Endothelial cell of umbilical vein (primary cell): ENCODE measurements at regions not wholly inside any gene's neighbourhood (a gene's known extent, or its start where the extent isn't known, plus 50 kb on each side); places are given as distances from the start of the nearest gene placed in this dataset.

Experiments used
- BruUV-seq: library from RNA; stranded (reverse); fragments of 400-500 nt; replicated peaks from 2 replicates; lab custom pipeline; 2021; lab: Mats Ljungman, UMichigan
- CTCF ChIA-PET: fragments of 300-600, 350-600 bp; sonication (Branson Sonifier 250); formaldehyde crosslinking; loops from one replicate; lab custom pipeline; 2021; ENCODE audit warnings: antibody characterized with exemption, inconsistent platforms; lab: Charles Lee
- POLR2A ChIA-PET: fragments of 300-600, 350-600 bp; sonication (Branson Sonifier 250); formaldehyde crosslinking; loops from one replicate; lab custom pipeline; 2021; ENCODE audit warnings: antibody characterized with exemption, inconsistent platforms; lab: Charles Lee
- DNase-seq: peaks from one replicate; pipeline ENCODE4 v3.0.0-alpha.2; 2011; ENCODE audit warnings: low read depth, low spot score
- FAIRE-seq: peaks from 2 replicates; lab custom pipeline; 2011; peaks lifted over from hg19 to GRCh38; lab: Jason Lieb, UNC
- H2AFZ ChIP-seq: 2 replicates; pipeline ENCODE4 v1.6.0; 2012; ENCODE audit warnings: low read depth, low read length, control low read depth, inconsistent platforms
- H3K27ac ChIP-seq: 2 replicates; pipeline ENCODE4 v1.5.1; 2011; ENCODE audit warnings: low read depth, mild to moderate bottlenecking, control low read depth, low read length, moderate library complexity; ENCODE audit not compliant: insufficient read depth
- H3K27me3 ChIP-seq, 2 experiments: 2 replicates each; pipeline versions ENCODE4 v1.6.0 to v1.6.1; 2011; ENCODE audit warnings: low read length in 2 of 2, mixed read lengths in 1 of 2; ENCODE audit not compliant: control insufficient read depth in 2 of 2, insufficient read depth in 2 of 2
- H3K36me3 ChIP-seq, 2 experiments: 2 replicates in 1 of 2; 3 replicates in 1 of 2; pipeline ENCODE4 v1.5.1; 2011; ENCODE audit warnings: low read length in 2 of 2, mild to moderate bottlenecking in 1 of 2, moderate library complexity in 1 of 2; ENCODE audit not compliant: control insufficient read depth in 2 of 2, insufficient read depth in 2 of 2; ENCODE audit errors: extremely low read depth in 1 of 2
- H3K4me1 ChIP-seq: 3 replicates; pipeline ENCODE4 v1.5.1; 2011; ENCODE audit warnings: mild to moderate bottlenecking, low read length; ENCODE audit not compliant: control insufficient read depth, insufficient read depth; ENCODE audit errors: extremely low read depth
- H3K4me2 ChIP-seq: 2 replicates; pipeline ENCODE4 v1.6.1; 2011; ENCODE audit warnings: low read length, control low read depth, mixed read lengths; ENCODE audit not compliant: insufficient read depth
- H3K4me3 ChIP-seq, 3 experiments: fragments of 200-600 bp in 1 of 3; sonication (generic), shearing (Covaris generic) in 1 of 3; replicated peaks in 1 of 3; 2 replicates each; pipeline ENCODE4 v1.5.1; 2011 to 2016; ENCODE audit warnings: control low read depth in 3 of 3, low read length in 3 of 3, mild to moderate bottlenecking in 2 of 3, inconsistent platforms in 1 of 3, low read depth in 1 of 3, moderate library complexity in 1 of 3; ENCODE audit not compliant: insufficient read depth in 1 of 3
- H3K79me2 ChIP-seq: 2 replicates; pipeline ENCODE4 v1.6.0; 2012; ENCODE audit warnings: low read length, inconsistent platforms; ENCODE audit not compliant: control insufficient read depth, insufficient read depth
- H3K9ac ChIP-seq: replicated peaks from 2 replicates; pipeline ENCODE3; 2011; ENCODE audit warnings: low read length, control low read depth; ENCODE audit not compliant: insufficient read depth; ENCODE audit errors: extremely low read depth
- H3K9me1 ChIP-seq: replicated peaks from 3 replicates; pipeline ENCODE4 v1.6.0; 2011; ENCODE audit warnings: mild to moderate bottlenecking, low read length; ENCODE audit not compliant: control insufficient read depth, insufficient read depth; ENCODE audit errors: extremely low read depth
- H3K9me3 ChIP-seq: replicated peaks from 2 replicates; pipeline ENCODE4 v1.5.1; 2012; ENCODE audit warnings: low read length, inconsistent platforms; ENCODE audit not compliant: control insufficient read depth, insufficient read depth
- H4K20me1 ChIP-seq: replicated peaks from 2 replicates; pipeline ENCODE3; 2011; ENCODE audit warnings: mild to moderate bottlenecking, low read length; ENCODE audit not compliant: control insufficient read depth, insufficient read depth; ENCODE audit errors: extremely low read depth
- CTCF ChIP-seq, 2 donors: IDR thresholded peaks; 1 replicate in 1 of 2; 2 replicates in 1 of 2; pipeline ENCODE4 v1.5.1; 2011; ENCODE audit warnings: low read length in 2 of 2, mild to moderate bottlenecking in 2 of 2, moderate library complexity in 2 of 2, control low read depth in 1 of 2, inconsistent platforms in 1 of 2, low read depth in 1 of 2; ENCODE audit not compliant: insufficient read depth in 1 of 2; ENCODE audit errors: extremely low read depth in 1 of 2
- GATA2 ChIP-seq: IDR thresholded peaks from 2 replicates; pipeline ENCODE4 v1.7.0; 2011; ENCODE audit warnings: low read depth, mild to moderate bottlenecking, moderate library complexity, mixed read lengths, low read length; ENCODE audit not compliant: insufficient read length, insufficient read depth
- MAX ChIP-seq: IDR thresholded peaks from 2 replicates; pipeline ENCODE4 v1.6.1; 2011; ENCODE audit not compliant: insufficient read depth, insufficient read length
- MYC ChIP-seq: IDR thresholded peaks from one replicate; pipeline ENCODE4 v1.6.1; 2011; ENCODE audit warnings: mild to moderate bottlenecking, low read depth, low read length
- POLR2A ChIP-seq: IDR thresholded peaks from 2 replicates; pipeline ENCODE4 v1.6.1; 2012; ENCODE audit warnings: low read depth, mild to moderate bottlenecking, control low read depth, low read length
- dilution Hi-C: fragments of 300-500 bp; cut with MboI; formaldehyde crosslinking; loops from one replicate; pipeline ENCODE4 v1.15.0; 2019; ENCODE audit warnings: low sequenced_read_pairs; ENCODE audit not compliant: extremely low pct_ligation_motif_present
- intact Hi-C: fragments of 100-400 bp; cut with micrococcal nuclease; formaldehyde crosslinking; loops from one replicate; pipeline ENCODE4 v1.10.0; 2022

GRCh38 chr13:38494445-38494844 is 144.8 kb downstream of the UFM1 start:
- TF ChIP-seq POLR2A (no peak), MYC (no peak), MAX (no peak), GATA2 (no peak)
- H3K27ac ChIP-seq: no peak overlapping the region
- ChIA-PET CTCF (no interaction called here), POLR2A (no interaction called here)
- no peak overlapping the region for H3K9ac ChIP-seq
- H3K36me3 ChIP-seq: no peaks in the 10 kb centered on the region
- DNase-seq: no peak
- FAIRE-seq: no peak
- H3K9me3 ChIP-seq: no peaks in the 10 kb centered on the region
- H3K79me2 ChIP-seq: no peaks in the 10 kb centered on the region
- no peak overlapping the region for H2AFZ ChIP-seq
- H3K4me1 ChIP-seq: no peaks in the 10 kb centered on the region
- H3K27me3 ChIP-seq: no peaks in the 10 kb centered on the region
- dilution Hi-C loops (no loop called here), intact Hi-C loops (no loop called here)
- no peak overlapping the region for H3K4me2 ChIP-seq
- H4K20me1 ChIP-seq: no peaks in the 10 kb centered on the region
- no peak overlapping the region for H3K4me3 ChIP-seq
- no peaks in the 10 kb centered on the region for H3K9me1 ChIP-seq
- BruUV-seq: no TSS peak

- H3K9me1 ChIP-seq: no peaks in the 10 kb centered on the region
- ChIA-PET POLR2A (no interaction called here), CTCF (no interaction called here)
- H3K27ac ChIP-seq: no peak overlapping the region
- H3K27me3 ChIP-seq: no peaks in the 10 kb centered on the region
- BruUV-seq: no TSS peak
- no peak overlapping the region for H3K9ac ChIP-seq
- DNase-seq (no peak), FAIRE-seq (no peak)
- no peaks in the 10 kb centered on the region for H3K79me2 ChIP-seq
- no peaks in the 10 kb centered on the region for H4K20me1 ChIP-seq
- no peak overlapping the region for H3K4me2 ChIP-seq
- no peaks in the 10 kb centered on the region for H3K4me1 ChIP-seq
- intact Hi-C loops (no loop called here), dilution Hi-C loops (no loop called here)
- H3K9me3 ChIP-seq: no peaks in the 10 kb centered on the region
- TF ChIP-seq MYC (no peak), GATA2 (no peak), CTCF (IDR thresholded peaks at IDR 0.05; ENCODE audit: extremely low read depth in 1 of 2, insufficient read depth in 1 of 2, low read depth in 1 of 2, low read length in 2 of 2) (no peak)
- no peak overlapping the region for H2AFZ ChIP-seq
- no peak overlapping the region for H3K4me3 ChIP-seq
- no peaks in the 10 kb centered on the region for H3K36me3 ChIP-seq
These were observed 147.3 kb downstream of the UFM1 start for GRCh38 chr13:38496917-38497316.
